D721Med (cell line): ENCODE measurements at regions not wholly inside any gene's neighbourhood (a gene's known extent, or its start where the extent isn't known, plus 50 kb on each side); places are given as distances from the start of the nearest gene placed in this dataset.

Experiments
- DNase-seq: peaks from one replicate; pipeline ENCODE4 v3.0.0; 2011; ENCODE audit warnings: low spot score; ENCODE audit not compliant: insufficient read length
- FAIRE-seq: peaks from 2 replicates; lab custom pipeline; 2011; peaks lifted over from hg19 to GRCh38; lab: Jason Lieb, UNC
- CTCF ChIP-seq: IDR thresholded peaks from 2 replicates; pipeline ENCODE4 v1.5.1; 2012; ENCODE audit warnings: mild to moderate bottlenecking, control low read depth; ENCODE audit not compliant: insufficient read depth; ENCODE audit errors: missing control alignments

- no peak for FAIRE-seq
Observed at GRCh38 chr10:5293691-5294550, 70.8 kb upstream of the UCN3 start.

GRCh38 chr10:5297466-5297865 lies 67.3 kb upstream of the UCN3 start:
- no peak for TF ChIP-seq CTCF
- DNase-seq (no peak), FAIRE-seq (no peak)

More at GRCh38 chr10:5293691-5294550, 70.8 kb upstream of the UCN3 start:
- peak; percentile 38 for TF ChIP-seq CTCF
- DNase-seq = no peak

GRCh38 chr10:5297996-5298395 lies 66.8 kb upstream of the UCN3 start:
- DNase-seq (no peak), FAIRE-seq (no peak)
- TF ChIP-seq CTCF = no peak

- no peak for FAIRE-seq
- no peak for TF ChIP-seq CTCF
- no peak for DNase-seq
Observed at GRCh38 chr10:5299950-5300349, 64.8 kb upstream of the UCN3 start.

- TF ChIP-seq CTCF = no peak
- DNase-seq = no peak
- no peak for FAIRE-seq
Observed at GRCh38 chr10:5303504-5303903, 61.3 kb upstream of the UCN3 start.

GRCh38 chr10:5305374-5305773 lies 59.4 kb upstream of the UCN3 start:
- DNase-seq = no peak
- no peak for TF ChIP-seq CTCF
- no peak for FAIRE-seq

- DNase-seq (no peak), FAIRE-seq (no peak)
- no peak for TF ChIP-seq CTCF
Observed at GRCh38 chr10:5310914-5311313, 53.9 kb upstream of the UCN3 start.
